GM23338 (cell line): ENCODE measurements at regions not wholly inside any gene's neighbourhood (a gene's known extent, or its start where the extent isn't known, plus 50 kb on each side); places are given as distances from the start of the nearest gene placed in this dataset.

Experiments
- ATAC-seq: fragments of 200-7000 bp; cut with Tn5 transposase; 3 replicates; pipeline ENCODE4 v1.9.1; 2020
- DNase-seq: peaks from one replicate; pipeline ENCODE4 v3.0.0-alpha.2; 2015; ENCODE audit warnings: low spot score
- H2AFZ ChIP-seq: fragments of 200-600 bp; sonication (generic); 2 replicates; pipeline ENCODE4 v1.8.0; 2016; ENCODE audit warnings: antibody characterized with exemption, mild to moderate bottlenecking, moderate library complexity
- H3F3A ChIP-seq: fragments of 200-600 bp; sonication (generic); replicated peaks from 2 replicates; pipeline ENCODE4 v1.8.0; 2017; ENCODE audit warnings: antibody characterized with exemption, mixed run types, low read depth
- H3K27ac ChIP-seq: fragments of 200-600 bp; sonication (generic); 2 replicates; pipeline ENCODE4 v1.6.1; 2016; ENCODE audit warnings: low read depth
- H3K27me3 ChIP-seq: fragments of 200-600 bp; sonication (generic); 2 replicates; pipeline ENCODE4 v1.8.0; 2016; ENCODE audit warnings: mild to moderate bottlenecking, mixed run types, moderate library complexity; ENCODE audit not compliant: insufficient read depth
- H3K36me3 ChIP-seq: fragments of 200-600 bp; sonication (generic); 2 replicates; pipeline ENCODE4 v1.8.0; 2016; ENCODE audit warnings: mild to moderate bottlenecking; ENCODE audit not compliant: insufficient read depth
- H3K4me1 ChIP-seq: fragments of 200-600 bp; sonication (generic); 2 replicates; pipeline ENCODE4 v1.8.0; 2016; ENCODE audit warnings: mild to moderate bottlenecking, moderate library complexity; ENCODE audit not compliant: insufficient read depth
- H3K4me2 ChIP-seq: fragments of 200-600 bp; sonication (generic); 2 replicates; pipeline ENCODE4 v1.7.1; 2017; ENCODE audit warnings: mixed run types
- H3K4me3 ChIP-seq: fragments of 200-600 bp; sonication (generic); 2 replicates; pipeline ENCODE4 v1.6.1; 2016; ENCODE audit warnings: mixed run types
- H3K79me2 ChIP-seq: fragments of 200-600 bp; sonication (generic); replicated peaks from 2 replicates; pipeline ENCODE4 v1.8.0; 2017; ENCODE audit warnings: mild to moderate bottlenecking; ENCODE audit not compliant: insufficient read depth
- H3K9me2 ChIP-seq: fragments of 200-600 bp; sonication (generic); 2 replicates; pipeline ENCODE4 v1.8.0; 2017; ENCODE audit not compliant: insufficient read depth
- H4K20me1 ChIP-seq: fragments of 200-600 bp; sonication (generic); replicated peaks from 2 replicates; pipeline ENCODE4 v1.8.0; 2017; ENCODE audit warnings: mild to moderate bottlenecking; ENCODE audit not compliant: insufficient read depth
- H3K27ac Mint-ChIP-seq: 2 replicates; pipeline ENCODE4 v1.8.0; 2020; ENCODE audit warnings: inconsistent platforms, mild to moderate bottlenecking, moderate library complexity, mixed read lengths
- H3K27me3 Mint-ChIP-seq: 3 replicates; pipeline ENCODE4 v1.8.0; 2022; ENCODE audit warnings: low read depth, mild to moderate bottlenecking, moderate library complexity, mixed read lengths, inconsistent platforms; ENCODE audit not compliant: insufficient read depth, poor library complexity
- H3K36me3 Mint-ChIP-seq: 3 replicates; pipeline ENCODE4 v1.8.0; 2021; ENCODE audit warnings: low read depth, mild to moderate bottlenecking, inconsistent platforms, moderate library complexity, mixed read lengths
- H3K4me1 Mint-ChIP-seq: 3 replicates; pipeline ENCODE4 v1.8.0; 2020; ENCODE audit warnings: mild to moderate bottlenecking, inconsistent platforms, mixed read lengths
- H3K4me3 Mint-ChIP-seq: 3 replicates; pipeline ENCODE4 v1.8.0; 2021; ENCODE audit warnings: moderate library complexity, mild to moderate bottlenecking, inconsistent platforms, mixed read lengths
- H3K9me3 Mint-ChIP-seq: 3 replicates; pipeline ENCODE4 v1.8.0; 2020; ENCODE audit warnings: moderate library complexity, mild to moderate bottlenecking, inconsistent platforms, mixed read lengths
- CREB1 ChIP-seq: fragments of 250-450 bp; sonication (Bioruptor Pico); IDR thresholded peaks from 2 replicates; pipeline ENCODE4 v1.5.0; 2020; ENCODE audit warnings: low read depth, mild to moderate bottlenecking, moderate library complexity
- EZH2 ChIP-seq: fragments of 200-600 bp; sonication (generic); IDR thresholded peaks from one replicate; pipeline ENCODE4 v1.8.0; 2017; ENCODE audit warnings: antibody characterized with exemption, mild to moderate bottlenecking, low read depth; ENCODE audit not compliant: unreplicated experiment
- EZH2phosphoT487 ChIP-seq: fragments of 200-600 bp; sonication (generic); IDR thresholded peaks from one replicate; pipeline ENCODE4 v1.8.1; 2018; ENCODE audit warnings: antibody characterized with exemption; ENCODE audit not compliant: unreplicated experiment
- JUNB ChIP-seq: IDR thresholded peaks from one replicate; pipeline ENCODE4 v1.6.1; 2016; ENCODE audit warnings: antibody characterized with exemption; ENCODE audit not compliant: unreplicated experiment
- NANOG ChIP-seq: IDR thresholded peaks from 2 replicates; pipeline ENCODE4 v1.6.1; 2016; ENCODE audit warnings: antibody characterized with exemption, borderline replicate concordance
- POLR2AphosphoS5 ChIP-seq: IDR thresholded peaks from 2 replicates; pipeline ENCODE4 v1.6.1; 2016; ENCODE audit warnings: antibody characterized with exemption, low read depth
- STAT1 ChIP-seq: IDR thresholded peaks from one replicate; pipeline ENCODE4 v1.6.1; 2016; ENCODE audit warnings: antibody characterized with exemption; ENCODE audit not compliant: unreplicated experiment
- ZNF114 ChIP-seq: fragments of 250-450 bp; sonication (Bioruptor Pico); IDR thresholded peaks from 2 replicates; pipeline ENCODE4 v1.5.0; 2020; ENCODE audit warnings: mild to moderate bottlenecking, moderate library complexity
- ZNF331 ChIP-seq: fragments of 250-450 bp; sonication (Bioruptor Pico); IDR thresholded peaks from 2 replicates; pipeline ENCODE4 v1.5.0; 2020; ENCODE audit warnings: low read depth, mild to moderate bottlenecking, moderate library complexity
- TF ChIP-seq, protein P1 (sequence below), 2 experiments: fragments of 200-600 bp in 1 of 2; sonication (generic) in 1 of 2; conservative IDR thresholded peaks; 2 replicates each; pipeline versions ENCODE4 v1.5.1 to v1.6.1; 2016 to 2017; ENCODE audit warnings: antibody characterized with exemption in 2 of 2, low read depth in 2 of 2, mild to moderate bottlenecking in 2 of 2, moderate library complexity in 1 of 2
- TF ChIP-seq, protein P2 (sequence below): fragments of 250-450 bp; sonication (Bioruptor Pico); IDR thresholded peaks from 2 replicates; pipeline ENCODE4 v1.5.0; 2020; ENCODE audit warnings: mild to moderate bottlenecking, moderate library complexity
- TF ChIP-seq, protein P3 (sequence below): IDR thresholded peaks from 2 replicates; pipeline ENCODE4 v1.6.1; 2016; ENCODE audit warnings: antibody characterized with exemption
- TF ChIP-seq, protein P4 (sequence below): IDR thresholded peaks from one replicate; pipeline ENCODE4 v1.6.1; 2018; ENCODE audit warnings: antibody characterized with exemption; ENCODE audit not compliant: unreplicated experiment

DNA sequence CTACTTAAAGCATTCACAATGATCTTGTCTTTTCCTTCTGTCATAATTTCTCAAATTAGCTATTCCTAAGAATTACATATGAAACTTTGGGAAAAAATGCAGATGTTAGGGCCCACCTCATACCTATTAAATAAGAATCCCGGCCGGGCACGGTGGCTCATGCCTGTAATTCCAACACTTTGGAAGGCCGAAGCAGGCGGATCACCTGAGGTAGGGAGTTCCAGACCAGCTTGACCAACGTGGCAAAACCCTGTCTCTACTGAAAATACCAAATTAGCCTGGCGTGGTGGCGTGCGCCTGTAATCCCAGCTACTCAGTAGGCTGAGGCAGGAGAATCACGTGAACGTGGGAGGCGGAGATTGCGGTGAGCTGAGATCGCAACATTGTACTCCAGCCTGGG lies 158.4 kb upstream of the TLL1 start:
- Histone ChIP-seq H3K79me2 (no peaks in the 10 kb centered on the region), H3K36me3 (no peaks in the 10 kb centered on the region), H3K4me1 (no peaks in the 10 kb centered on the region), H3K27ac (no peak overlapping the region), H4K20me1 (no peaks in the 10 kb centered on the region), H3K9me2 (no peaks in the 10 kb centered on the region), H3K4me2 (no peak overlapping the region), H3F3A (no peaks in the 10 kb centered on the region), H2AFZ (peak overlapping the region; percentile 39; the same call in 1 of the 2 replicates), H3K27me3 (no peaks in the 10 kb centered on the region), H3K4me3 (no peak overlapping the region)
- no peak for ATAC-seq
- Mint-ChIP-seq H3K4me3 (no peak overlapping the region), H3K4me1 (peaks cover 15% of the 10 kb centered on the region; the same call in 2 of the 3 replicates), H3K36me3 (0 out of 3 replicates have a peak, but pooled peaks cover 3% of the 10 kb centered on the region), H3K27ac (no peak overlapping the region), H3K9me3 (no peaks in the 10 kb centered on the region; the same call in 2 of the 3 replicates), H3K27me3 (no peaks in the 10 kb centered on the region)
- TF ChIP-seq NANOG (no peak), ZNF331 (CRISPR knock-in tag) (no peak), JUNB (no peak), POLR2AphosphoS5 (no peak), CREB1 (CRISPR knock-in tag) (no peak), ZNF114 (CRISPR knock-in tag) (no peak), EZH2phosphoT487 (no peak), EZH2 (no peak), STAT1 (no peak)
- TF ChIP-seq, protein P1, sequence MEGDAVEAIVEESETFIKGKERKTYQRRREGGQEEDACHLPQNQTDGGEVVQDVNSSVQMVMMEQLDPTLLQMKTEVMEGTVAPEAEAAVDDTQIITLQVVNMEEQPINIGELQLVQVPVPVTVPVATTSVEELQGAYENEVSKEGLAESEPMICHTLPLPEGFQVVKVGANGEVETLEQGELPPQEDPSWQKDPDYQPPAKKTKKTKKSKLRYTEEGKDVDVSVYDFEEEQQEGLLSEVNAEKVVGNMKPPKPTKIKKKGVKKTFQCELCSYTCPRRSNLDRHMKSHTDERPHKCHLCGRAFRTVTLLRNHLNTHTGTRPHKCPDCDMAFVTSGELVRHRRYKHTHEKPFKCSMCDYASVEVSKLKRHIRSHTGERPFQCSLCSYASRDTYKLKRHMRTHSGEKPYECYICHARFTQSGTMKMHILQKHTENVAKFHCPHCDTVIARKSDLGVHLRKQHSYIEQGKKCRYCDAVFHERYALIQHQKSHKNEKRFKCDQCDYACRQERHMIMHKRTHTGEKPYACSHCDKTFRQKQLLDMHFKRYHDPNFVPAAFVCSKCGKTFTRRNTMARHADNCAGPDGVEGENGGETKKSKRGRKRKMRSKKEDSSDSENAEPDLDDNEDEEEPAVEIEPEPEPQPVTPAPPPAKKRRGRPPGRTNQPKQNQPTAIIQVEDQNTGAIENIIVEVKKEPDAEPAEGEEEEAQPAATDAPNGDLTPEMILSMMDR (conservative IDR thresholded peaks at IDR 0.05; ENCODE audit: low read depth in 2 of 2): no peak
- TF ChIP-seq, protein P2, sequence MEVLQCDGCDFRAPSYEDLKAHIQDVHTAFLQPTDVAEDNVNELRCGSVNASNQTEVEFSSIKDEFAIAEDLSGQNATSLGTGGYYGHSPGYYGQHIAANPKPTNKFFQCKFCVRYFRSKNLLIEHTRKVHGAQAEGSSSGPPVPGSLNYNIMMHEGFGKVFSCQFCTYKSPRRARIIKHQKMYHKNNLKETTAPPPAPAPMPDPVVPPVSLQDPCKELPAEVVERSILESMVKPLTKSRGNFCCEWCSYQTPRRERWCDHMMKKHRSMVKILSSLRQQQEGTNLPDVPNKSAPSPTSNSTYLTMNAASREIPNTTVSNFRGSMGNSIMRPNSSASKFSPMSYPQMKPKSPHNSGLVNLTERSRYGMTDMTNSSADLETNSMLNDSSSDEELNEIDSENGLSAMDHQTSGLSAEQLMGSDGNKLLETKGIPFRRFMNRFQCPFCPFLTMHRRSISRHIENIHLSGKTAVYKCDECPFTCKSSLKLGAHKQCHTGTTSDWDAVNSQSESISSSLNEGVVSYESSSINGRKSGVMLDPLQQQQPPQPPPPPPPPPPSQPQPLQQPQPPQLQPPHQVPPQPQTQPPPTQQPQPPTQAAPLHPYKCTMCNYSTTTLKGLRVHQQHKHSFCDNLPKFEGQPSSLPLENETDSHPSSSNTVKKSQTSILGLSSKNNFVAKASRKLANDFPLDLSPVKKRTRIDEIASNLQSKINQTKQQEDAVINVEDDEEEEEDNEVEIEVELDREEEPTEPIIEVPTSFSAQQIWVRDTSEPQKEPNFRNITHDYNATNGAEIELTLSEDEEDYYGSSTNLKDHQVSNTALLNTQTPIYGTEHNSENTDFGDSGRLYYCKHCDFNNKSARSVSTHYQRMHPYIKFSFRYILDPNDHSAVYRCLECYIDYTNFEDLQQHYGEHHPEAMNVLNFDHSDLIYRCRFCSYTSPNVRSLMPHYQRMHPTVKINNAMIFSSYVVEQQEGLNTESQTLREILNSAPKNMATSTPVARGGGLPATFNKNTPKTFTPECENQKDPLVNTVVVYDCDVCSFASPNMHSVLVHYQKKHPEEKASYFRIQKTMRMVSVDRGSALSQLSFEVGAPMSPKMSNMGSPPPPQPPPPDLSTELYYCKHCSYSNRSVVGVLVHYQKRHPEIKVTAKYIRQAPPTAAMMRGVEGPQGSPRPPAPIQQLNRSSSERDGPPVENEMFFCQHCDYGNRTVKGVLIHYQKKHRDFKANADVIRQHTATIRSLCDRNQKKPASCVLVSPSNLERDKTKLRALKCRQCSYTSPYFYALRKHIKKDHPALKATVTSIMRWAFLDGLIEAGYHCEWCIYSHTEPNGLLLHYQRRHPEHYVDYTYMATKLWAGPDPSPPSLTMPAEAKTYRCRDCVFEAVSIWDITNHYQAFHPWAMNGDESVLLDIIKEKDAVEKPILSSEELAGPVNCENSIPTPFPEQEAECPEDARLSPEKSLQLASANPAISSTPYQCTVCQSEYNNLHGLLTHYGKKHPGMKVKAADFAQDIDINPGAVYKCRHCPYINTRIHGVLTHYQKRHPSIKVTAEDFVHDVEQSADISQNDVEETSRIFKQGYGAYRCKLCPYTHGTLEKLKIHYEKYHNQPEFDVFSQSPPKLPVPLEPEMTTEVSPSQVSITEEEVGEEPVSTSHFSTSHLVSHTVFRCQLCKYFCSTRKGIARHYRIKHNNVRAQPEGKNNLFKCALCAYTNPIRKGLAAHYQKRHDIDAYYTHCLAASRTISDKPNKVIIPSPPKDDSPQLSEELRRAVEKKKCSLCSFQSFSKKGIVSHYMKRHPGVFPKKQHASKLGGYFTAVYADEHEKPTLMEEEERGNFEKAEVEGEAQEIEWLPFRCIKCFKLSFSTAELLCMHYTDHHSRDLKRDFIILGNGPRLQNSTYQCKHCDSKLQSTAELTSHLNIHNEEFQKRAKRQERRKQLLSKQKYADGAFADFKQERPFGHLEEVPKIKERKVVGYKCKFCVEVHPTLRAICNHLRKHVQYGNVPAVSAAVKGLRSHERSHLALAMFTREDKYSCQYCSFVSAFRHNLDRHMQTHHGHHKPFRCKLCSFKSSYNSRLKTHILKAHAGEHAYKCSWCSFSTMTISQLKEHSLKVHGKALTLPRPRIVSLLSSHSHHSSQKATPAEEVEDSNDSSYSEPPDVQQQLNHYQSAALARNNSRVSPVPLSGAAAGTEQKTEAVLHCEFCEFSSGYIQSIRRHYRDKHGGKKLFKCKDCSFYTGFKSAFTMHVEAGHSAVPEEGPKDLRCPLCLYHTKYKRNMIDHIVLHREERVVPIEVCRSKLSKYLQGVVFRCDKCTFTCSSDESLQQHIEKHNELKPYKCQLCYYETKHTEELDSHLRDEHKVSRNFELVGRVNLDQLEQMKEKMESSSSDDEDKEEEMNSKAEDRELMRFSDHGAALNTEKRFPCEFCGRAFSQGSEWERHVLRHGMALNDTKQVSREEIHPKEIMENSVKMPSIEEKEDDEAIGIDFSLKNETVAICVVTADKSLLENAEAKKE: no peak
- TF ChIP-seq, protein P3, sequence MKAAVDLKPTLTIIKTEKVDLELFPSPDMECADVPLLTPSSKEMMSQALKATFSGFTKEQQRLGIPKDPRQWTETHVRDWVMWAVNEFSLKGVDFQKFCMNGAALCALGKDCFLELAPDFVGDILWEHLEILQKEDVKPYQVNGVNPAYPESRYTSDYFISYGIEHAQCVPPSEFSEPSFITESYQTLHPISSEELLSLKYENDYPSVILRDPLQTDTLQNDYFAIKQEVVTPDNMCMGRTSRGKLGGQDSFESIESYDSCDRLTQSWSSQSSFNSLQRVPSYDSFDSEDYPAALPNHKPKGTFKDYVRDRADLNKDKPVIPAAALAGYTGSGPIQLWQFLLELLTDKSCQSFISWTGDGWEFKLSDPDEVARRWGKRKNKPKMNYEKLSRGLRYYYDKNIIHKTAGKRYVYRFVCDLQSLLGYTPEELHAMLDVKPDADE: no peak
- TF ChIP-seq, protein P4, sequence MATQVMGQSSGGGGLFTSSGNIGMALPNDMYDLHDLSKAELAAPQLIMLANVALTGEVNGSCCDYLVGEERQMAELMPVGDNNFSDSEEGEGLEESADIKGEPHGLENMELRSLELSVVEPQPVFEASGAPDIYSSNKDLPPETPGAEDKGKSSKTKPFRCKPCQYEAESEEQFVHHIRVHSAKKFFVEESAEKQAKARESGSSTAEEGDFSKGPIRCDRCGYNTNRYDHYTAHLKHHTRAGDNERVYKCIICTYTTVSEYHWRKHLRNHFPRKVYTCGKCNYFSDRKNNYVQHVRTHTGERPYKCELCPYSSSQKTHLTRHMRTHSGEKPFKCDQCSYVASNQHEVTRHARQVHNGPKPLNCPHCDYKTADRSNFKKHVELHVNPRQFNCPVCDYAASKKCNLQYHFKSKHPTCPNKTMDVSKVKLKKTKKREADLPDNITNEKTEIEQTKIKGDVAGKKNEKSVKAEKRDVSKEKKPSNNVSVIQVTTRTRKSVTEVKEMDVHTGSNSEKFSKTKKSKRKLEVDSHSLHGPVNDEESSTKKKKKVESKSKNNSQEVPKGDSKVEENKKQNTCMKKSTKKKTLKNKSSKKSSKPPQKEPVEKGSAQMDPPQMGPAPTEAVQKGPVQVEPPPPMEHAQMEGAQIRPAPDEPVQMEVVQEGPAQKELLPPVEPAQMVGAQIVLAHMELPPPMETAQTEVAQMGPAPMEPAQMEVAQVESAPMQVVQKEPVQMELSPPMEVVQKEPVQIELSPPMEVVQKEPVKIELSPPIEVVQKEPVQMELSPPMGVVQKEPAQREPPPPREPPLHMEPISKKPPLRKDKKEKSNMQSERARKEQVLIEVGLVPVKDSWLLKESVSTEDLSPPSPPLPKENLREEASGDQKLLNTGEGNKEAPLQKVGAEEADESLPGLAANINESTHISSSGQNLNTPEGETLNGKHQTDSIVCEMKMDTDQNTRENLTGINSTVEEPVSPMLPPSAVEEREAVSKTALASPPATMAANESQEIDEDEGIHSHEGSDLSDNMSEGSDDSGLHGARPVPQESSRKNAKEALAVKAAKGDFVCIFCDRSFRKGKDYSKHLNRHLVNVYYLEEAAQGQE: no peak
- no peak for DNase-seq
